IPS-15b (cell line): ENCODE measurements at regions not wholly inside any gene's neighbourhood (a gene's known extent, or its start where the extent isn't known, plus 50 kb on each side); places are given as distances from the start of the nearest gene placed in this dataset.

ENCODE experiments used
- H3K27me3 ChIP-seq: one replicate; pipeline ENCODE4 v1.6.1; 2013; ENCODE audit warnings: low read length; ENCODE audit not compliant: control insufficient read depth, insufficient read depth
- H3K36me3 ChIP-seq: one replicate; pipeline ENCODE4 v1.6.1; 2013; ENCODE audit warnings: low read length; ENCODE audit not compliant: control insufficient read depth, insufficient read depth
- H3K4me1 ChIP-seq: one replicate; pipeline ENCODE4 v1.6.1; 2013; ENCODE audit warnings: mild to moderate bottlenecking, low read length; ENCODE audit not compliant: control insufficient read depth, insufficient read depth
- H3K4me3 ChIP-seq: one replicate; pipeline ENCODE4 v1.5.1; 2013; ENCODE audit warnings: low read depth, low read length
- H3K9ac ChIP-seq: one replicate; pipeline ENCODE4 v1.6.1; 2013; ENCODE audit warnings: low read depth, mild to moderate bottlenecking, low read length
- H3K9me3 ChIP-seq: one replicate; pipeline ENCODE4 v1.6.1; 2013; ENCODE audit warnings: mild to moderate bottlenecking, low read length; ENCODE audit not compliant: control insufficient read depth, insufficient read depth

- Histone ChIP-seq H3K4me3 (no peak overlapping the region), H3K27me3 (no peaks in the 10 kb centered on the region), H3K4me1 (peaks cover 22% of the 10 kb centered on the region), H3K9ac (no peak overlapping the region), H3K9me3 (no peaks in the 10 kb centered on the region), H3K36me3 (no peaks in the 10 kb centered on the region)
Observed at GRCh38 chr2:221704442-221704841, 132.3 kb upstream of the EPHA4 start.

GRCh38 chr2:221693365-221693764 lies 121.3 kb upstream of the EPHA4 start:
- Histone ChIP-seq H3K27me3 (no peaks in the 10 kb centered on the region), H3K9ac (no peak overlapping the region), H3K4me3 (no peak overlapping the region), H3K4me1 (no peaks in the 10 kb centered on the region), H3K36me3 (no peaks in the 10 kb centered on the region), H3K9me3 (no peaks in the 10 kb centered on the region)

GRCh38 chr2:221691571-221691970 lies 119.5 kb upstream of the EPHA4 start:
- Histone ChIP-seq H3K27me3 (no peaks in the 10 kb centered on the region), H3K4me1 (no peaks in the 10 kb centered on the region), H3K9me3 (no peaks in the 10 kb centered on the region), H3K4me3 (no peak overlapping the region), H3K9ac (no peak overlapping the region), H3K36me3 (no peaks in the 10 kb centered on the region)

GRCh38 chr2:221689140-221689539 lies 117.0 kb upstream of the EPHA4 start:
- Histone ChIP-seq H3K27me3 (no peaks in the 10 kb centered on the region), H3K9ac (no peak overlapping the region), H3K4me1 (no peaks in the 10 kb centered on the region), H3K9me3 (no peaks in the 10 kb centered on the region), H3K36me3 (no peaks in the 10 kb centered on the region), H3K4me3 (no peak overlapping the region)

GRCh38 chr2:221680548-221680947 lies 108.4 kb upstream of the EPHA4 start:
- H3K27me3 ChIP-seq, result no peaks in the 10 kb centered on the region
- H3K36me3 ChIP-seq, result no peaks in the 10 kb centered on the region
- no peak overlapping the region for H3K4me3 ChIP-seq
- H3K4me1 ChIP-seq, result peaks cover 27% of the 10 kb centered on the region
- H3K9ac ChIP-seq, result no peak overlapping the region
- no peaks in the 10 kb centered on the region for H3K9me3 ChIP-seq

- Histone ChIP-seq H3K4me1 (peaks cover 28% of the 10 kb centered on the region), H3K36me3 (no peaks in the 10 kb centered on the region), H3K4me3 (no peak overlapping the region), H3K27me3 (no peaks in the 10 kb centered on the region), H3K9ac (no peak overlapping the region), H3K9me3 (no peaks in the 10 kb centered on the region)
Observed at GRCh38 chr2:221677688-221678087, 105.6 kb upstream of the EPHA4 start.

GRCh38 chr2:221676566-221677172 lies 104.6 kb upstream of the EPHA4 start:
- no peak overlapping the region for H3K9ac ChIP-seq
- peaks cover 28% of the 10 kb centered on the region for H3K4me1 ChIP-seq
- no peaks in the 10 kb centered on the region for H3K9me3 ChIP-seq
- no peaks in the 10 kb centered on the region for H3K36me3 ChIP-seq
- H3K27me3 ChIP-seq, result no peaks in the 10 kb centered on the region
- no peak overlapping the region for H3K4me3 ChIP-seq

GRCh38 chr2:221675201-221675908 lies 103.3 kb upstream of the EPHA4 start:
- Histone ChIP-seq H3K4me1 (peaks cover 22% of the 10 kb centered on the region), H3K27me3 (no peaks in the 10 kb centered on the region), H3K9ac (no peak overlapping the region), H3K9me3 (no peaks in the 10 kb centered on the region), H3K36me3 (no peaks in the 10 kb centered on the region), H3K4me3 (no peak overlapping the region)

GRCh38 chr2:221674446-221674845 lies 102.3 kb upstream of the EPHA4 start:
- Histone ChIP-seq H3K4me3 (no peak overlapping the region), H3K9me3 (no peaks in the 10 kb centered on the region), H3K4me1 (peaks cover 22% of the 10 kb centered on the region), H3K36me3 (no peaks in the 10 kb centered on the region), H3K27me3 (no peaks in the 10 kb centered on the region), H3K9ac (no peak overlapping the region)

- Histone ChIP-seq H3K9me3 (no peaks in the 10 kb centered on the region), H3K4me1 (peaks cover 21% of the 10 kb centered on the region), H3K36me3 (no peaks in the 10 kb centered on the region), H3K27me3 (no peaks in the 10 kb centered on the region), H3K4me3 (no peak overlapping the region), H3K9ac (no peak overlapping the region)
Observed at GRCh38 chr2:221673248-221673647, 101.1 kb upstream of the EPHA4 start.

- Histone ChIP-seq H3K9me3 (no peaks in the 10 kb centered on the region), H3K9ac (no peak overlapping the region), H3K4me3 (no peak overlapping the region), H3K27me3 (no peaks in the 10 kb centered on the region), H3K36me3 (no peaks in the 10 kb centered on the region), H3K4me1 (peaks cover 6% of the 10 kb centered on the region)
Observed at GRCh38 chr2:221671515-221671914, 99.4 kb upstream of the EPHA4 start.

GRCh38 chr2:221662689-221663391 lies 90.7 kb upstream of the EPHA4 start:
- Histone ChIP-seq H3K4me1 (peaks cover under 1% of the 10 kb centered on the region), H3K27me3 (no peaks in the 10 kb centered on the region), H3K9ac (no peak overlapping the region), H3K9me3 (no peaks in the 10 kb centered on the region), H3K36me3 (no peaks in the 10 kb centered on the region), H3K4me3 (no peak overlapping the region)
